CD14-positive monocyte (primary cell): ENCODE measurements at regions not wholly inside any gene's neighbourhood (a gene's known extent, or its start where the extent isn't known, plus 50 kb on each side); places are given as distances from the start of the nearest gene placed in this dataset.

Experiments
- DNase-seq, 3 donors: peaks; one replicate each; pipeline ENCODE4 v3.0.0-alpha.2; 2011 to 2022
- H2AFZ ChIP-seq: 2 replicates; pipeline ENCODE4 v1.6.0; 2012; ENCODE audit warnings: mild to moderate bottlenecking, low read depth, low read length, inconsistent platforms; ENCODE audit not compliant: insufficient read depth, poor library complexity, severe bottlenecking
- H3K27ac ChIP-seq, 2 donors: 1 replicate in 1 of 2; 2 replicates in 1 of 2; pipeline ENCODE4 v1.5.1; 2012 to 2013; ENCODE audit warnings: low read length in 2 of 2, control low read depth in 1 of 2, inconsistent platforms in 1 of 2, low read depth in 1 of 2, mild to moderate bottlenecking in 1 of 2
- H3K27me3 ChIP-seq, 2 donors: one replicate each; pipeline versions ENCODE4 v1.6.0 to v1.6.1; 2011 to 2013; ENCODE audit warnings: low read length in 2 of 2; ENCODE audit not compliant: control insufficient read depth in 2 of 2, insufficient read depth in 2 of 2
- H3K36me3 ChIP-seq, 2 donors: replicated peaks in 1 of 2; 1 replicate in 1 of 2; 2 replicates in 1 of 2; pipeline versions ENCODE4 v1.5.1 to v1.6.1; 2012 to 2013; ENCODE audit warnings: low read length in 2 of 2, control low read depth in 1 of 2, inconsistent platforms in 1 of 2, mild to moderate bottlenecking in 1 of 2; ENCODE audit not compliant: insufficient read depth in 2 of 2, control insufficient read depth in 1 of 2
- H3K4me1 ChIP-seq, 2 donors: 1 replicate in 1 of 2; 2 replicates in 1 of 2; pipeline versions ENCODE4 v1.5.1 to v1.6.1; 2012 to 2013; ENCODE audit warnings: low read length in 2 of 2, control low read depth in 1 of 2, inconsistent platforms in 1 of 2, mild to moderate bottlenecking in 1 of 2, moderate library complexity in 1 of 2; ENCODE audit not compliant: insufficient read depth in 2 of 2, control insufficient read depth in 1 of 2
- H3K4me2 ChIP-seq: replicated peaks from 2 replicates; pipeline ENCODE3; 2012; ENCODE audit warnings: low read length, moderate library complexity, mild to moderate bottlenecking; ENCODE audit not compliant: poor library complexity, severe bottlenecking; ENCODE audit errors: extremely low read depth
- H3K4me3 ChIP-seq, 3 experiments: fragments of 200-600 bp in 1 of 3; sonication (generic) in 1 of 3; replicated peaks in 1 of 3; 1 replicate in 2 of 3; 2 replicates in 1 of 3; pipeline ENCODE4 v1.5.1; 2011 to 2013; ENCODE audit warnings: low read length in 3 of 3, mild to moderate bottlenecking in 3 of 3, control low read depth in 2 of 3, low read depth in 2 of 3, inconsistent platforms in 1 of 3, moderate library complexity in 1 of 3
- H3K79me2 ChIP-seq: 2 replicates; pipeline ENCODE4 v1.6.0; 2012; ENCODE audit warnings: mild to moderate bottlenecking, control low read depth, inconsistent platforms, low read length, moderate library complexity; ENCODE audit not compliant: insufficient read depth
- H3K9ac ChIP-seq: 2 replicates; pipeline ENCODE4 v1.6.0; 2017; ENCODE audit warnings: low read length, mild to moderate bottlenecking; ENCODE audit not compliant: insufficient read depth, poor library complexity, severe bottlenecking
- H3K9me3 ChIP-seq, 2 donors: replicated peaks in 1 of 2; 1 replicate in 1 of 2; 2 replicates in 1 of 2; pipeline versions ENCODE4 v1.5.1 to v1.6.1; 2012 to 2013; ENCODE audit warnings: low read length in 2 of 2, control low read depth in 1 of 2; ENCODE audit not compliant: control insufficient read depth in 1 of 2, insufficient read depth in 1 of 2
- H4K20me1 ChIP-seq: 2 replicates; pipeline ENCODE4 v1.6.0; 2012; ENCODE audit warnings: mild to moderate bottlenecking, low read length, control low read depth, moderate library complexity; ENCODE audit not compliant: insufficient read depth
- H3K27ac Mint-ChIP-seq, 7 donors: one replicate each; pipeline ENCODE4 v1.8.0; 2020; ENCODE audit warnings: mild to moderate bottlenecking in 7 of 7, mixed read lengths in 7 of 7, moderate library complexity in 6 of 7, inconsistent platforms in 2 of 7
- H3K27me3 Mint-ChIP-seq, 3 donors: one replicate each; pipeline ENCODE4 v1.8.0; 2021 to 2022; ENCODE audit warnings: low read depth in 3 of 3, mild to moderate bottlenecking in 3 of 3, mixed read lengths in 3 of 3, moderate library complexity in 3 of 3, inconsistent platforms in 1 of 3
- H3K36me3 Mint-ChIP-seq, 2 donors: one replicate each; pipeline ENCODE4 v1.8.0; 2020; ENCODE audit warnings: mixed read lengths in 2 of 2, inconsistent platforms in 1 of 2, mild to moderate bottlenecking in 1 of 2
- H3K4me1 Mint-ChIP-seq: one replicate; pipeline ENCODE4 v1.8.0; 2020; ENCODE audit warnings: mild to moderate bottlenecking, mixed read lengths
- H3K4me3 Mint-ChIP-seq, 2 donors: one replicate each; pipeline ENCODE4 v1.8.0; 2020; ENCODE audit warnings: mild to moderate bottlenecking in 2 of 2, mixed read lengths in 2 of 2, moderate library complexity in 1 of 2
- H3K9me3 Mint-ChIP-seq, 7 donors: one replicate each; pipeline ENCODE4 v1.8.0; 2020 to 2022; ENCODE audit warnings: mixed read lengths in 7 of 7, mild to moderate bottlenecking in 6 of 7, moderate library complexity in 6 of 7, inconsistent platforms in 2 of 7
- WGBS: methylation state at CpG from one replicate; pipeline ENCODE4 v1.1.5; 2013; ENCODE audit warnings: missing lambda C conversion rate; ENCODE audit not compliant: insufficient coverage; 5-methylcytosine and 5-hydroxymethylcytosine counted together
- intact Hi-C, 2 donors: fragments of 100-400 bp; cut with micrococcal nuclease; formaldehyde crosslinking; loops; one replicate each; pipeline versions ENCODE4 v1.15.0 to v1.15.1; 2023
- TF ChIP-seq, protein P1 (sequence below): fragments of 200-600 bp; IDR thresholded peaks from one replicate; pipeline ENCODE4 v1.8.0; 2022; ENCODE audit warnings: antibody characterized with exemption, mild to moderate bottlenecking

DNA sequence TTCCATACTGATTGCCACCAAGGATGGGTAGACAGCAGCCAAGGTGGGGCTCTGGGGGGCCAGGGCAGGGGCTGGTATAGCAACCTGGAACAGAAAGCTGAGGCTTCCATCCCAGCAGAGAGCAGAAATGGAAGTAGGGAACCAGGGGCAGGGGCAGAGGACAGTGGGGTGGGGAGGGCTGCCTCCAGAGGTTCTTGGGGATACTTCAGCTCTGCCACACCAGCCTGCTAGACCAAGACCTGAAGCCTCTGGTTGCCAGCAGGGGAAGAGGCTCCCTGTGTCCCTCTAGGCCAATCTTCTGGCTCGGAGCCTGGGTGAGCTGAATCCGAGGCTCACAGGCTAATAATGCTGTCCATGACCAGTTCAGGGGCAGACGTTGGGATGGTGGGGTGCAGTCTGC, 329.0 kb downstream of the DYSF start:
- Histone ChIP-seq H3K4me3 (no peak overlapping the region), H3K9me3 (no peaks in the 10 kb centered on the region), H3K9ac (no peak overlapping the region), H3K36me3 (no peaks in the 10 kb centered on the region), H3K27me3 (no peaks in the 10 kb centered on the region), H3K79me2 (no peaks in the 10 kb centered on the region), H4K20me1 (no peaks in the 10 kb centered on the region), H3K4me2 (no peak overlapping the region), H3K4me1 (no peaks in the 10 kb centered on the region), H2AFZ (no peak overlapping the region), H3K27ac (no peak overlapping the region)
- 68% methylated on average over 3 of the region's 3 CpGs for WGBS
- Mint-ChIP-seq H3K4me3 (no peak overlapping the region), H3K27ac (no peak overlapping the region), H3K4me1 (no peaks in the 10 kb centered on the region), H3K27me3 (peaks cover 4 to 16% (median 15%) of the 10 kb centered on the region in 3 donors), H3K9me3 (peaks cover 0 to 4% (median 0%) of the 10 kb centered on the region in 7 donors), H3K36me3 (no peaks in the 10 kb centered on the region)
- TF ChIP-seq, protein P1, sequence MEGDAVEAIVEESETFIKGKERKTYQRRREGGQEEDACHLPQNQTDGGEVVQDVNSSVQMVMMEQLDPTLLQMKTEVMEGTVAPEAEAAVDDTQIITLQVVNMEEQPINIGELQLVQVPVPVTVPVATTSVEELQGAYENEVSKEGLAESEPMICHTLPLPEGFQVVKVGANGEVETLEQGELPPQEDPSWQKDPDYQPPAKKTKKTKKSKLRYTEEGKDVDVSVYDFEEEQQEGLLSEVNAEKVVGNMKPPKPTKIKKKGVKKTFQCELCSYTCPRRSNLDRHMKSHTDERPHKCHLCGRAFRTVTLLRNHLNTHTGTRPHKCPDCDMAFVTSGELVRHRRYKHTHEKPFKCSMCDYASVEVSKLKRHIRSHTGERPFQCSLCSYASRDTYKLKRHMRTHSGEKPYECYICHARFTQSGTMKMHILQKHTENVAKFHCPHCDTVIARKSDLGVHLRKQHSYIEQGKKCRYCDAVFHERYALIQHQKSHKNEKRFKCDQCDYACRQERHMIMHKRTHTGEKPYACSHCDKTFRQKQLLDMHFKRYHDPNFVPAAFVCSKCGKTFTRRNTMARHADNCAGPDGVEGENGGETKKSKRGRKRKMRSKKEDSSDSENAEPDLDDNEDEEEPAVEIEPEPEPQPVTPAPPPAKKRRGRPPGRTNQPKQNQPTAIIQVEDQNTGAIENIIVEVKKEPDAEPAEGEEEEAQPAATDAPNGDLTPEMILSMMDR, result no peak
- intact Hi-C loops, result no loop called here
- no peak for DNase-seq

DNA sequence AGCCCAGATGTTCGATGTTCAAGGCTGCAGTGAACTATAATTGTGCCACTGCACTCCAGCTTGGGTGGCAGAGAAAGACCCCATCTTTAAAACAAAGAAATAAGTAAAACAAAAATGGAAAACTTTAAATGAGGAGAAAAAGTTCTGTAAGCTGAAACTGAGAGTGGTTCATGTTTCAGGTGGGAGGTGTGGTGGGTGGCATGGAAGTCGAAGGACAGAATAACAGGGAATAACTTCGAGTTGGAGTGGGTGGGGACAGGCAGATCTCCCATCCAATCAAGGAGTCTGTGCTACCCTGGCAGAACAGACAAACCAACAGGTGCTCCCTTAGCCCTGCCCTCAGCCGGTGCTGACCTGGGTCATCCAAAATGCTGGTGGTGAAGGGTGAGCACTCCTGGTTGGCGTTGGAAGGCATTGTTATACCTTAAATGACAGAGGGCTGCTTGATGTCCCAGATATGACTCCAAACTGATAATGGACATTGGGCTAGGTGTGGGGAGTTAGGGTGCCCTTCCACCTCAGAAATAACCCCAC, 328.4 kb downstream of the DYSF start:
- 100% methylated on average over 1 of the region's 5 CpGs for WGBS
- TF ChIP-seq, protein P1, result no peak
- Histone ChIP-seq H3K4me2 (no peak overlapping the region), H3K79me2 (no peaks in the 10 kb centered on the region), H3K27me3 (no peaks in the 10 kb centered on the region), H4K20me1 (no peaks in the 10 kb centered on the region), H3K4me1 (no peaks in the 10 kb centered on the region), H2AFZ (no peak overlapping the region), H3K4me3 (no peak overlapping the region), H3K9me3 (no peaks in the 10 kb centered on the region), H3K9ac (no peak overlapping the region), H3K27ac (no peak overlapping the region), H3K36me3 (no peaks in the 10 kb centered on the region)
- H3K4me3 Mint-ChIP-seq, result no peak overlapping the region
- no peak for DNase-seq
- H3K4me1 Mint-ChIP-seq, result no peaks in the 10 kb centered on the region
- H3K27me3 Mint-ChIP-seq, result peaks cover 4 to 19% (median 15%) of the 10 kb centered on the region in 3 donors
- intact Hi-C loops, result no loop called here
- no peaks in the 10 kb centered on the region for H3K36me3 Mint-ChIP-seq
- no peak overlapping the region for H3K27ac Mint-ChIP-seq
- H3K9me3 Mint-ChIP-seq, result peaks cover 0 to 4% (median 0%) of the 10 kb centered on the region in 7 donors
